Lower lobe of right lung (tissue), 2 donors: ENCODE measurements at regions not wholly inside any gene's neighbourhood (a gene's known extent, or its start where the extent isn't known, plus 50 kb on each side); places are given as distances from the start of the nearest gene placed in this dataset.

Experiments
- ATAC-seq, 2 donors: fragments of 200-7000 bp; cut with Tn5 transposase; one replicate each; pipeline ENCODE4 v1.9.1; 2020 to 2022; ENCODE audit warnings: mild to moderate bottlenecking in 2 of 2, moderate library complexity in 2 of 2
- DNase-seq: peaks from one replicate; pipeline ENCODE4 v3.0.0-alpha.2; 2020
- H3K27ac ChIP-seq: fragments of 200-600 bp; one replicate; pipeline ENCODE4 v1.8.0; 2022
- H3K27me3 ChIP-seq: fragments of 200-600 bp; one replicate; pipeline ENCODE4 v1.8.0; 2022; ENCODE audit warnings: low read depth
- H3K36me3 ChIP-seq: fragments of 200-600 bp; one replicate; pipeline ENCODE4 v1.8.0; 2022; ENCODE audit warnings: mild to moderate bottlenecking
- H3K4me1 ChIP-seq: fragments of 200-600 bp; one replicate; pipeline ENCODE4 v1.8.0; 2022
- H3K4me3 ChIP-seq: fragments of 200-600 bp; one replicate; pipeline ENCODE4 v1.8.0; 2022; ENCODE audit warnings: mild to moderate bottlenecking
- H3K9me3 ChIP-seq: fragments of 200-600 bp; one replicate; pipeline ENCODE4 v1.8.0; 2022
- intact Hi-C: fragments of 100-400 bp; cut with DNase I; formaldehyde crosslinking; loops from one replicate; pipeline ENCODE4 v1.11.0; 2022
- TF ChIP-seq, protein P1 (sequence below): fragments of 200-600 bp; IDR thresholded peaks from one replicate; pipeline ENCODE4 v1.8.0; 2022; ENCODE audit warnings: antibody characterized with exemption, mild to moderate bottlenecking
- donor health status: DM: no; HTN: yes; CAD: no; lungs with severe emphysema.

DNA sequence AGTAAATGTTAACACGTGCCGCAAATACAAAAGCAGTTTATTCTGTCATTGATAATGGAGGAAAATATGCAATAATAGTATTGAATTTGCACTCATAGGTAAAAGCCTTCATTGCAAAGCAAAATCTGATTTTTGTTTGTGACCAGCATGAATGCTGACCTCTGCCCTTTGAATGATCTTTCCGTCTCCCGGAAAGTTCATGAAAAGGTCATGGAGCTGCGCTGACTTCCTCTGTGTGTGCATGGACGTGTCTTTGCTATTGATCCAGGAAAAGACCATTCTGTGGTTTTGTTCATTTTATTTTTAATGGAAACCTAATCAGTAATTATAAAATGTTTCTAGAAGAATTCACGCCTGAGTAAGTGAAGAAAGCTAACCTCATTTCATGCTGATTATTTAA, 320.0 kb downstream of the MTX2 start:
- no peaks in the 10 kb centered on the region for H3K36me3 ChIP-seq
- intact Hi-C loops = no loop called here
- H3K27me3 ChIP-seq = peaks cover 5% of the 10 kb centered on the region
- no peak for DNase-seq
- no peak for ATAC-seq
- H3K4me1 ChIP-seq = no peaks in the 10 kb centered on the region
- H3K4me3 ChIP-seq = no peak overlapping the region
- TF ChIP-seq, protein P1, sequence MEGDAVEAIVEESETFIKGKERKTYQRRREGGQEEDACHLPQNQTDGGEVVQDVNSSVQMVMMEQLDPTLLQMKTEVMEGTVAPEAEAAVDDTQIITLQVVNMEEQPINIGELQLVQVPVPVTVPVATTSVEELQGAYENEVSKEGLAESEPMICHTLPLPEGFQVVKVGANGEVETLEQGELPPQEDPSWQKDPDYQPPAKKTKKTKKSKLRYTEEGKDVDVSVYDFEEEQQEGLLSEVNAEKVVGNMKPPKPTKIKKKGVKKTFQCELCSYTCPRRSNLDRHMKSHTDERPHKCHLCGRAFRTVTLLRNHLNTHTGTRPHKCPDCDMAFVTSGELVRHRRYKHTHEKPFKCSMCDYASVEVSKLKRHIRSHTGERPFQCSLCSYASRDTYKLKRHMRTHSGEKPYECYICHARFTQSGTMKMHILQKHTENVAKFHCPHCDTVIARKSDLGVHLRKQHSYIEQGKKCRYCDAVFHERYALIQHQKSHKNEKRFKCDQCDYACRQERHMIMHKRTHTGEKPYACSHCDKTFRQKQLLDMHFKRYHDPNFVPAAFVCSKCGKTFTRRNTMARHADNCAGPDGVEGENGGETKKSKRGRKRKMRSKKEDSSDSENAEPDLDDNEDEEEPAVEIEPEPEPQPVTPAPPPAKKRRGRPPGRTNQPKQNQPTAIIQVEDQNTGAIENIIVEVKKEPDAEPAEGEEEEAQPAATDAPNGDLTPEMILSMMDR = no peak
- no peak overlapping the region for H3K27ac ChIP-seq
- H3K9me3 ChIP-seq = no peaks in the 10 kb centered on the region

DNA sequence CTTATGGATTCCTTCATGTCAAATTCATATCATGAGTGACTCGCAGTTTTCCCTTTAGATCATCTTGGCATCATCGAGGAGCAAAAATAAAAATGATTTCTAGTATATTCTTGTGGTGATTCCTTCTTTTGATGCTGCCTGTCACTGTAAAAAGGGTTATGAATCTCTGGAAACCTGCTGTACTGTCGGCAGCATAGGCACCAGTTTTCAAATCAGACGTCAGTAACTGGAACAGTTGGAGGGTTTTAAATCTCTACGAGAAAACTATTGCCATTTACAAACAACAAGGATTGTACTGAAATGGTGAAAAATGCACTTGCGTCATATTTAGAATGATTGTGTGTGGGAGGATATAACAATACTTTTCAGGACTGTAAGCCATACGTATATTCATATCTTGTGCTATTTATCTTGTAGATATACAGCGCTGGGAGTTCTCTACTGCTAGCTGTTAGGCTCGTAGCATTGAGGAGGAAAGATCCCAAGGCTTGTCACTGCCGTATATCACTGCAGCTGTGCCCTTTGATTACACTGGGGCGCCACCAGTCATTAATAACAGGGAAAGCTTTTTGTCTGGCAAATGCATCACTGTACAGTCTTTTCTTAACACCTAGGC, 320.7 kb downstream of the MTX2 start:
- no peaks in the 10 kb centered on the region for H3K36me3 ChIP-seq
- ATAC-seq (no peak), DNase-seq (no peak)
- TF ChIP-seq, protein P1 = no peak
- H3K4me3 ChIP-seq = no peak overlapping the region
- H3K27ac ChIP-seq = no peak overlapping the region
- no peaks in the 10 kb centered on the region for H3K4me1 ChIP-seq
- intact Hi-C loops = no loop called here
- no peaks in the 10 kb centered on the region for H3K9me3 ChIP-seq
- H3K27me3 ChIP-seq = peaks cover 5% of the 10 kb centered on the region

DNA sequence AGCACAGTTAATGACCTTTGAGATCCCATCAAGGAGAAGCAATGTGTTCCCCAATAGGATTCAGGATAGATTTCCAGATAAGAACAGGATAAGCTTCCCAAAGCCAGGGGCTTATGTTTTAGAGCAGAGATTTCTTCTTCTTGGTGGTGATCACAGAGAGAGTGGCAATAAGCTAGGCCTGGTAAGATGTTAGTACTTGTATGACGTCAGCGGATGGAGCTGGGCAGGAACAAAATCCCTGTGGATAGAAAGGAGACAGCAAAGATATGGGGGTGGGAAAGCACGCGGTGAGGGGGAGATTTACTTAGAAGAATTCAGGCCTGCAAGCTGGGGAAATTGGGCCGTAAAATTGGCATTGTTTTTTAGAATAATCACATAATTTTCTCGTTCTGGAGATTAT, 323.0 kb downstream of the MTX2 start:
- intact Hi-C loops = no loop called here
- TF ChIP-seq, protein P1 = no peak
- H3K4me1 ChIP-seq = no peaks in the 10 kb centered on the region
- no peak overlapping the region for H3K27ac ChIP-seq
- H3K27me3 ChIP-seq = peaks cover 5% of the 10 kb centered on the region
- no peaks in the 10 kb centered on the region for H3K36me3 ChIP-seq
- no peak overlapping the region for H3K4me3 ChIP-seq
- no peak for DNase-seq
- no peak for ATAC-seq
- H3K9me3 ChIP-seq = no peaks in the 10 kb centered on the region

DNA sequence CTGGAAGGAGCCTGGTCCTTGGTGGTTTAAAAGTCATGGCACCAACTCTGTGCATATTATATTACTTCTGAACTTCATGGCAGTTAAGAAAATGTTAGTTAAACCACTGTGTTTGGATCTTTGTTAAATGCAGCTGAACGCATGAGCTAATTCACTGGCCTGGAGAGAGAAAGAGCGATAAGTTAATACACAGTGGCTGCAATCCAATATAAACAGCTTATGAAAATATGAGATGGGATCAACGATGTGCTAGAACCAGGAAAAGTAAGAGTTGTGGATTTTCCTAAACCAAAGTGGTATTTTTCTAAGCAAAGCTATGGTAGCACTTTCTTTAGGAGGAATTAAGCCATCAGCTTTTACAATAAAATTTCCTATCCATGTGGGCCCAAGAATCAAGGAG, 326.7 kb downstream of the MTX2 start:
- ATAC-seq = no peak
- H3K36me3 ChIP-seq = no peaks in the 10 kb centered on the region
- H3K4me3 ChIP-seq = no peak overlapping the region
- H3K9me3 ChIP-seq = no peaks in the 10 kb centered on the region
- no peak for DNase-seq
- intact Hi-C loops = no loop called here
- H3K27me3 ChIP-seq = no peaks in the 10 kb centered on the region
- H3K27ac ChIP-seq = no peak overlapping the region
- TF ChIP-seq, protein P1 = no peak
- H3K4me1 ChIP-seq = no peaks in the 10 kb centered on the region

DNA sequence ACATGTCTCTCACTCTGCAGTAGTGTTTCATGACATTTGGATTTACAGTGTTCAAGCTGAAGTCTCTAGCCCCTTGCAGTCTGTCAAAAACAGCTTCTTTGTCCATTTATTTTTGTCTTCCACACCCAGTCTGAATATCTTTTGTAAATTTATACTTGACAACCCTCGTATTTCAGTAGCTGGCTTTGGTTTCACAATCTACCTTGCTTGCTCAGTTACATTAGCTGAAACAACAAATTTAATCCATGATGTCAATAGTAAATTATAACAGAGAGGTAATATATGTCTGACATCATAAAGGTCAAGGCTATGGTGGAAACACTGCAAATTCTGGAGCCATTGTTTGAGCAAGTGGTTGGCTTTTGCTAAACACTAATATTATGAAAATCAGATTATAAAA, 328.7 kb downstream of the MTX2 start:
- no peaks in the 10 kb centered on the region for H3K4me1 ChIP-seq
- H3K9me3 ChIP-seq = no peaks in the 10 kb centered on the region
- intact Hi-C loops = no loop called here
- TF ChIP-seq, protein P1 = no peak
- no peaks in the 10 kb centered on the region for H3K27me3 ChIP-seq
- H3K27ac ChIP-seq = no peak overlapping the region
- no peak overlapping the region for H3K4me3 ChIP-seq
- no peaks in the 10 kb centered on the region for H3K36me3 ChIP-seq
- ATAC-seq = no peak
- no peak for DNase-seq

DNA sequence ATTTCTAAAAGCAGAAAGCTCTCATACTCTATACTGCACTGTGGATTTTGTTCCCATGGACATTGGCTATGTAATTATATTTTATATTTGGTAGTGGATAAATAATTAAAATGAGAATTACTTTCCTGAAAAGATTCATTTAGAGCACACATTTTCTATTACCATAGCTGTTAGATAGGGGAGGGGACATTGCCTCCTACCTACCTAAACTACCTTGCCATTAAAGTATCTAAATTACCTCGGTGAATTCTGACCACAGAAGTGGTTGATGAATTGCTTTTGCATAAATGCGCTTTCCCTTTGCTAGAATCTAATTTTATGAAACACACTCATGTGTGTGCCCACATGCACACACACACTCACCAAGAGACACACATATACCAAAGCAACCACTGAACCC, 329.1 kb downstream of the MTX2 start:
- H3K4me1 ChIP-seq = no peaks in the 10 kb centered on the region
- H3K4me3 ChIP-seq = no peak overlapping the region
- H3K9me3 ChIP-seq = no peaks in the 10 kb centered on the region
- no peak for DNase-seq
- no peaks in the 10 kb centered on the region for H3K27me3 ChIP-seq
- no peak for ATAC-seq
- no peak overlapping the region for H3K27ac ChIP-seq
- intact Hi-C loops = no loop called here
- H3K36me3 ChIP-seq = no peaks in the 10 kb centered on the region
- TF ChIP-seq, protein P1 = no peak
